ENCODE measurements at regions not wholly inside any gene's neighbourhood (a gene's known extent, or its start where the extent isn't known, plus 50 kb on each side); places are given as distances from the start of the nearest gene placed in this dataset.

GRCh38 chr5:146956217-146956616, 77.7 kb upstream of the PPP2R2B start:
- TF ChIP-seq IRF2 (CRISPR knock-in tag; IDR thresholded peaks at IDR 0.05; ENCODE audit: borderline replicate concordance, low read depth) (no peak), STAT6 (CRISPR knock-in tag; conservative IDR thresholded peaks at IDR 0.05; ENCODE audit: low read depth) (no peak), NR3C1 (CRISPR knock-in tag; conservative IDR thresholded peaks at IDR 0.05; ENCODE audit: low read depth) (no peak), CTCF (IDR thresholded peaks at IDR 0.05) (no peak), PREB (CRISPR knock-in tag; IDR thresholded peaks at IDR 0.05; ENCODE audit: borderline replicate concordance) (no peak), USF2 (CRISPR knock-in tag; IDR thresholded peaks at IDR 0.05) (no peak), ETV6 (CRISPR knock-in tag; IDR thresholded peaks at IDR 0.05) (no peak), FOXP1 (CRISPR knock-in tag; IDR thresholded peaks at IDR 0.05; ENCODE audit: borderline replicate concordance) (no peak), SP1 (CRISPR knock-in tag; conservative IDR thresholded peaks at IDR 0.05) (no peak), CREM (CRISPR knock-in tag; IDR thresholded peaks at IDR 0.05) (no peak), CREB1 (CRISPR knock-in tag; IDR thresholded peaks at IDR 0.05) (no peak), ATF3 (CRISPR knock-in tag; conservative IDR thresholded peaks at IDR 0.05) (no peak), AR (CRISPR knock-in tag; IDR thresholded peaks at IDR 0.05) (no peak)

Data from WTC11 (cell line).